ENCODE measurements at regions not wholly inside any gene's neighbourhood (a gene's known extent, or its start where the extent isn't known, plus 50 kb on each side); places are given as distances from the start of the nearest gene placed in this dataset.

DNA sequence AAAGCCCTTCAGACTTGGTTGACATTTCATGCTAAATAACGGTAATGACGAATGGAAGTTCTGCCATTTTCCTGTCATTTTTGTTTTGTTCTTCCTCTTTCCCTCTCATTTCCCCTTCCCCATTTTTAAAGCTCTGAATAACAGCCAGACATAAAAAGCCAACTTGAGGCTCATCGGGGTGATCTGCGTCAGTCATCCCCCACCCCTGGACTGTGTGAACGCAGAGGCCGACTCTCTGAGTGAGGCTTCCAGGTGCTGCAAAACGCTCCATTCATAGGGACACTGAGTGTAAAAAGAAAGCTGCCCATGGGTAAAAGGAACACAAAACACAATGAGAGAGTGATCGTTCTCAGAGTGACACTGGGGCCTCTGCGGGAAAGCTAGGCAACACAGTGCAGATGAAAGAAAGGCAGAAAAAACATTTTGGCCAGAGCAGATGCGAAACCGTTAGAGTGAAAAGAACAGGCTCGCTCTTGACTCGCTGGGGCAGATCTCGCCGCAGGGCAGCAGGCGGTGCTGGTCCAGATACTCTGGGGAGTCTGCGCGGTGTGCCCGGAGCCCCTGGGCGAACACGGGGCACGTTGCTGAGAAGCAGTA is 684.8 kb downstream of the QKI start:
- H3K27me3 ChIP-seq (ENCODE audit: control insufficient read depth, insufficient read depth, low read length): no peaks in the 10 kb centered on the region
- H3K9me3 ChIP-seq (replicated peaks; ENCODE audit: control insufficient read depth, low read depth, low read length): no peaks in the 10 kb centered on the region
- 75% methylated on average over 14 of the region's 22 CpGs for WGBS (ENCODE audit: insufficient coverage)
- H3K4me1 ChIP-seq (ENCODE audit: control insufficient read depth, insufficient read depth, low read length): peaks cover 21% of the 10 kb centered on the region
- H3K4me3 ChIP-seq (ENCODE audit: low read length): no peak overlapping the region
- peak overlapping the region; percentile 80 for H3K27ac ChIP-seq (ENCODE audit: low read length)
- no peaks in the 10 kb centered on the region for H3K36me3 ChIP-seq (ENCODE audit: control insufficient read depth, insufficient read depth, low read length)
- DNase-seq: no peak

DNA sequence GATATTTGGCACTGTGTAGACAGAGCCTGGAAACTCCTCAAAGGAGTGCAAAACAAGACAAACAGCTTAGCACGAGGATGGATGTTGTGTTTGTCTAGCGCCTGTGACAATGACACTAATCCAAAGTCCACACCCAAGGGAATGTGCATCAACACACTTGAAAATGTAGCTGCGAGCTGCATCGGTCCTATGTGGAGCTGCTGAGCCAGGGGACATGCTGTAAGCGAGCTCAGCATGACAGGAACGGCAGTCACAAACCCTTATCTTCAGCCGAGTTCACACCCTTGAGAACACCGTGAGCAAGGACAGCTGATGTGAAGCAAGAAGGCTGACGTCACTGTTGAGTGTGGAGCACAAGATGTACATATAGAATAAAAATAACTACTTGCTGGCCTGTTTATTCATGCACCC is 684.3 kb downstream of the QKI start:
- peaks cover 21% of the 10 kb centered on the region for H3K4me1 ChIP-seq (ENCODE audit: control insufficient read depth, insufficient read depth, low read length)
- H3K9me3 ChIP-seq (replicated peaks; ENCODE audit: control insufficient read depth, low read depth, low read length): no peaks in the 10 kb centered on the region
- H3K36me3 ChIP-seq (ENCODE audit: control insufficient read depth, insufficient read depth, low read length): no peaks in the 10 kb centered on the region
- H3K27me3 ChIP-seq (ENCODE audit: control insufficient read depth, insufficient read depth, low read length): no peaks in the 10 kb centered on the region
- peak overlapping the region; percentile 80 for H3K27ac ChIP-seq (ENCODE audit: low read length)
- peak; percentile 75 for DNase-seq
- 52% methylated on average over 5 of the region's 9 CpGs for WGBS (ENCODE audit: insufficient coverage)
- no peak overlapping the region for H3K4me3 ChIP-seq (ENCODE audit: low read length)

GRCh38 chr6:164097551-164098398 is 683.3 kb downstream of the QKI start:
- DNase-seq: peak; percentile 86

DNA sequence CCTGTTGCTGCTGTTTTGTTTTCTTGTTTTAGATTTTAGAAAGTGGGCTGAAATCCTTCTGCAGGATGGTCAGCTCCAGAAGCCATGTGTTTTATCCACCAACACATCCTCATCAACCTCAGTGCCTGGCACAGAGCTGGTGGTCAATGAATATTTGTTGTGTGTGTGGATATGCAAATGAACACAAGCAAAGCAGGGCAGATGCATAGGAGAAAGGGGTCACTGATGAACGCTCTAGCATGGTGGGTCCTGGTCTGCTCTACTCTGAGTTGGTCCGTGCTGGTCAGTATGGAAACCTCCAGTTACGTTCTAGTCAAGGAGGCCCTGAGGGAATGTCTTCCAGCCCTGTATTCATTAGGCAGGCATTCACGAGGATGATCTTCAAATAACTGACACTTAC is 682.5 kb downstream of the QKI start:
- 100% methylated on average over 2 of the region's 4 CpGs for WGBS (ENCODE audit: insufficient coverage)
- peaks cover 21% of the 10 kb centered on the region for H3K4me1 ChIP-seq (ENCODE audit: control insufficient read depth, insufficient read depth, low read length)
- no peak overlapping the region for H3K4me3 ChIP-seq (ENCODE audit: low read length)
- H3K36me3 ChIP-seq (ENCODE audit: control insufficient read depth, insufficient read depth, low read length): no peaks in the 10 kb centered on the region
- H3K27ac ChIP-seq (ENCODE audit: low read length): peak overlapping the region; percentile 80
- no peaks in the 10 kb centered on the region for H3K9me3 ChIP-seq (replicated peaks; ENCODE audit: control insufficient read depth, low read depth, low read length)
- DNase-seq: no peak
- no peaks in the 10 kb centered on the region for H3K27me3 ChIP-seq (ENCODE audit: control insufficient read depth, insufficient read depth, low read length)

More at GRCh38 chr6:164097551-164098398, 683.3 kb downstream of the QKI start:
- Histone ChIP-seq H3K27ac (ENCODE audit: low read length) (peak overlapping the region; percentile 80), H3K4me3 (ENCODE audit: low read length) (no peak overlapping the region), H3K36me3 (ENCODE audit: control insufficient read depth, insufficient read depth, low read length) (no peaks in the 10 kb centered on the region), H3K9me3 (replicated peaks; ENCODE audit: control insufficient read depth, low read depth, low read length) (no peaks in the 10 kb centered on the region), H3K4me1 (ENCODE audit: control insufficient read depth, insufficient read depth, low read length) (peaks cover 21% of the 10 kb centered on the region), H3K27me3 (ENCODE audit: control insufficient read depth, insufficient read depth, low read length) (no peaks in the 10 kb centered on the region)
- WGBS (ENCODE audit: insufficient coverage): 40% methylated on average over 4 of the region's 11 CpGs

DNA sequence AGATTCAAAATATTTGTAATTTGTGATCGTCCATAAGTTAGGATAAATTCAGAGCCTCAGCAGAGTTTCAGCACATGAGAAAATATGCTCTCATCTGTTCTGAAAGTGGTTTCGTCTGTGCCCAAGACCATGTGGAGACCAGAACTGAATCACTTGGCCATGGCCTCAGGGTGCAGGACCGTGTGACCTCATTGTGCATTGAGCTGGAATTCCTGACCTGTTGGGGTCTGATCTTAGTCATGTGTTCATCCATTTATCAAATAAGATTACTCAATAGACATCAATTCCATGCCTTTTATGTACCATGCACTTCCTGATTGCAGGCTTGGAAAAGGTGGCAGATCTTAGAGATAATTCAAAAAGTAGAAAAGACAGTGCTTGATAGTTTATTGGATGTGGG is 680.5 kb downstream of the QKI start:
- H3K27ac ChIP-seq (ENCODE audit: low read length): no peak overlapping the region
- H3K36me3 ChIP-seq (ENCODE audit: control insufficient read depth, insufficient read depth, low read length): no peaks in the 10 kb centered on the region
- H3K9me3 ChIP-seq (replicated peaks; ENCODE audit: control insufficient read depth, low read depth, low read length): no peaks in the 10 kb centered on the region
- H3K4me1 ChIP-seq (ENCODE audit: control insufficient read depth, insufficient read depth, low read length): peaks cover 21% of the 10 kb centered on the region
- H3K27me3 ChIP-seq (ENCODE audit: control insufficient read depth, insufficient read depth, low read length): no peaks in the 10 kb centered on the region
- WGBS (ENCODE audit: insufficient coverage): 86% methylated on average over 2 of the region's 3 CpGs
- no peak overlapping the region for H3K4me3 ChIP-seq (ENCODE audit: low read length)
- DNase-seq: no peak

DNA sequence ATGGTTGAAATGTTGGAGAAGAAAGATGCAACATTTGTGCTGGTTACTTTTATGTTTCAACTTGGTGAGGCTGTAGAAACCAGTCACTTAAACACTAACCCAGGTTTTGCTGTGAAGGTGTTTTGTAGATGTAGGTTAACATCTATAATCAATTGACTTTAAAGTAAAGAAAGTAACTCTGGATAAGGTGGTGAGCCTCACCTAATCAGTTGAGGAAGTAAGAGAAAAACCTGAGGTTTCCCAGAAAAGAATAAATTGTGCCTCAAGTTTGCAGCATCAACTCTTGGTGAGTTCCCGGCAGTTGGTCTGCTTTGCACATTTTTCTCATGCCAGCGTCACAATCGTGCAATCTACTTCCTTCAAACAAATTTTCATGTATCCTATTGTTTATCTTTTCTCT is 673.4 kb downstream of the QKI start:
- no peak overlapping the region for H3K27ac ChIP-seq (ENCODE audit: low read length)
- H3K9me3 ChIP-seq (replicated peaks; ENCODE audit: control insufficient read depth, low read depth, low read length): no peaks in the 10 kb centered on the region
- no peaks in the 10 kb centered on the region for H3K36me3 ChIP-seq (ENCODE audit: control insufficient read depth, insufficient read depth, low read length)
- no peaks in the 10 kb centered on the region for H3K27me3 ChIP-seq (ENCODE audit: control insufficient read depth, insufficient read depth, low read length)
- no peak overlapping the region for H3K4me3 ChIP-seq (ENCODE audit: low read length)
- peaks cover 22% of the 10 kb centered on the region for H3K4me1 ChIP-seq (ENCODE audit: control insufficient read depth, insufficient read depth, low read length)
- no peak for DNase-seq
- no CpG with 5 or more reads among the region's 3 CpGs for WGBS (ENCODE audit: insufficient coverage)

- WGBS (ENCODE audit: insufficient coverage): no CpG with 5 or more reads among the region's 2 CpGs
- Histone ChIP-seq H3K27ac (ENCODE audit: low read length) (no peak overlapping the region), H3K9me3 (replicated peaks; ENCODE audit: control insufficient read depth, low read depth, low read length) (no peaks in the 10 kb centered on the region), H3K27me3 (ENCODE audit: control insufficient read depth, insufficient read depth, low read length) (no peaks in the 10 kb centered on the region), H3K36me3 (ENCODE audit: control insufficient read depth, insufficient read depth, low read length) (no peaks in the 10 kb centered on the region), H3K4me3 (ENCODE audit: low read length) (no peak overlapping the region), H3K4me1 (ENCODE audit: control insufficient read depth, insufficient read depth, low read length) (peaks cover 22% of the 10 kb centered on the region)
- no peak for DNase-seq
Measured at GRCh38 chr6:164087211-164087610, 672.7 kb downstream of the QKI start.

GRCh38 chr6:164086076-164086887 is 671.8 kb downstream of the QKI start:
- no peaks in the 10 kb centered on the region for H3K36me3 ChIP-seq (ENCODE audit: control insufficient read depth, insufficient read depth, low read length)
- no peak overlapping the region for H3K4me3 ChIP-seq (ENCODE audit: low read length)
- peak overlapping the region; percentile 96 for H3K27ac ChIP-seq (ENCODE audit: low read length)
- H3K9me3 ChIP-seq (replicated peaks; ENCODE audit: control insufficient read depth, low read depth, low read length): no peaks in the 10 kb centered on the region
- no peaks in the 10 kb centered on the region for H3K27me3 ChIP-seq (ENCODE audit: control insufficient read depth, insufficient read depth, low read length)
- peaks cover 25% of the 10 kb centered on the region for H3K4me1 ChIP-seq (ENCODE audit: control insufficient read depth, insufficient read depth, low read length)
- WGBS (ENCODE audit: insufficient coverage): 85% methylated on average over 6 of the region's 25 CpGs
- no peak for DNase-seq

DNA sequence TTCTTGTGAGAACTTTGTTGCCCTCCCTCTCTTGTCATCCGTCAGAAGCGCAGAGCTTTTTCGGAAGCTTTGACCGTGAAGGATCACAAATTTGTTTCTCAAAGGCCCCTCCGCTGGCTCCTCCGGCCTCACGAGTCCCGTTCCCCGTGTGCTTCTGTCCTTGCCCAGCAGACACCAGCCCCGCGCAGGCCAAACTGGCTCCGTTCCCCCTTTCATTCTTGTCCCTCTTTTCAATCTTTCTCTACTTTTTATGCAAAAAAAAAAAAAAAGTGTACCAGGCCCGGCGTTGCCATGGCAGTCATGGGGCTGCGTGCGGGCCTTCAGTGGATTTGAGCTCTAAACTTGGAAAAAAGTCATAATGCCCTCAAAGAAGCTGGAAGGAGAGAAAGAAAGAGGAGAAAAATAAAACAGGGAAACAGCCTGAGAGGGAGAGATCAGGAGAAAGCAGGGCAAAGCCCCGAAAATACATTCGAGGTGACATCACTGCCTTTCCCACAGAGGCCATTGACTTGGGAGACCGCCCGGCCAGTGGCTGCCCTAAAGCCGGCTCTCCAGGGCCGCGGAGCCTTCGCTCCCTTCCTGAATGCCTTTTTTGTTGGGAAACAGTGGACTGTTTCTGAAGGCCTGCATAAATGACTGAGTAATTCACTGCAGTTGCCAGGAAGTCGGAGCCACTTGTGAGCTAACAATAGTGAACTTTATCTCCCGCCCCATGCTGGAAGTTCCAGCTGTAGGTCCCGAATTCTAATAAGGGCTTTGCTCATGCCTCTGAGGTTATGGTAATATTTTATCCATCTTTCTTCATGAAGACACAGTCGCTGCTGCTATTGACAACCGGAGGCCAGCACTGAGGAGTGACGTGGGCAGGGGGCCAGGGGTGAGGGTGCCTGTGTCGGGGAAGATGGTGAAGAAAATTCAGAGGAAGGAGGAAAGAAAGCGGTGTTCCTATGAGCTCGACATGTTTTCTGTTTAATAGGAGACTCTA is 670.9 kb downstream of the QKI start:
- no peaks in the 10 kb centered on the region for H3K9me3 ChIP-seq (replicated peaks; ENCODE audit: control insufficient read depth, low read depth, low read length)
- H3K27ac ChIP-seq (ENCODE audit: low read length): peak overlapping the region; percentile 96
- H3K4me1 ChIP-seq (ENCODE audit: control insufficient read depth, insufficient read depth, low read length): peaks cover 25% of the 10 kb centered on the region
- DNase-seq: peak; percentile 95
- no peaks in the 10 kb centered on the region for H3K27me3 ChIP-seq (ENCODE audit: control insufficient read depth, insufficient read depth, low read length)
- WGBS (ENCODE audit: insufficient coverage): 57% methylated on average over 27 of the region's 33 CpGs
- no peaks in the 10 kb centered on the region for H3K36me3 ChIP-seq (ENCODE audit: control insufficient read depth, insufficient read depth, low read length)
- no peak overlapping the region for H3K4me3 ChIP-seq (ENCODE audit: low read length)

All from muscle of leg (tissue), 3 donors.